GM13976 (cell line): ENCODE measurements at regions not wholly inside any gene's neighbourhood (a gene's known extent, or its start where the extent isn't known, plus 50 kb on each side); places are given as distances from the start of the nearest gene placed in this dataset.

Experiments used
- DNase-seq: peaks from one replicate; pipeline ENCODE4 v3.0.0; 2012; ENCODE audit warnings: low spot score
- in situ Hi-C: fragments of 300-500 bp; cut with MboI; formaldehyde crosslinking; loops from one replicate; pipeline ENCODE4 v1.12.0; 2022; ENCODE audit warnings: low sequenced_read_pairs, mixed read lengths, inconsistent platforms; ENCODE audit not compliant: unreplicated experiment
- TF ChIP-seq, protein P1 (sequence below): IDR thresholded peaks from 2 replicates; pipeline ENCODE4 v1.5.1; 2012; ENCODE audit warnings: borderline replicate concordance, mild to moderate bottlenecking; ENCODE audit not compliant: insufficient read depth; ENCODE audit errors: extremely low read depth, missing control alignments, control extremely low read depth

DNA sequence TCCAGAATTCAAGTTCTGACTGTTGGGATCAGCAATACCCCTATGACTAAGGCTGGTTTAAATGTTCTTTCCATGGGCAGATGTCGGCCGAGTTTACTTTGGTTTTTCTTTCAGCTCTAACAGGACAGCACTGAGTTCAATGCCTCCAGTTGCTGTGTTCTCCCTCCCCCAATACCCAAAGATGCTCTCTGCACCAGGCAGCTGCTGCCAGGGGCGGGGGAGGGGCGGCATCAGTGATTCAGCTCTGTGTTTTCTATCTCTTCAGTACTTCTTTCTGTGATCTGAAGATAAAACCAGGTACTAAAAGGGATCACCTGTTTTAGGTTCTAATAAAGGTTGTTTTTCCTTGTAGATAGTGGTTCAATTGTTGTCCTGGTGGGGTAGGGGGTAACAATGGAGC lies 576.7 kb upstream of the POT1 start:
- in situ Hi-C loops, result no loop called here
- TF ChIP-seq, protein P1, sequence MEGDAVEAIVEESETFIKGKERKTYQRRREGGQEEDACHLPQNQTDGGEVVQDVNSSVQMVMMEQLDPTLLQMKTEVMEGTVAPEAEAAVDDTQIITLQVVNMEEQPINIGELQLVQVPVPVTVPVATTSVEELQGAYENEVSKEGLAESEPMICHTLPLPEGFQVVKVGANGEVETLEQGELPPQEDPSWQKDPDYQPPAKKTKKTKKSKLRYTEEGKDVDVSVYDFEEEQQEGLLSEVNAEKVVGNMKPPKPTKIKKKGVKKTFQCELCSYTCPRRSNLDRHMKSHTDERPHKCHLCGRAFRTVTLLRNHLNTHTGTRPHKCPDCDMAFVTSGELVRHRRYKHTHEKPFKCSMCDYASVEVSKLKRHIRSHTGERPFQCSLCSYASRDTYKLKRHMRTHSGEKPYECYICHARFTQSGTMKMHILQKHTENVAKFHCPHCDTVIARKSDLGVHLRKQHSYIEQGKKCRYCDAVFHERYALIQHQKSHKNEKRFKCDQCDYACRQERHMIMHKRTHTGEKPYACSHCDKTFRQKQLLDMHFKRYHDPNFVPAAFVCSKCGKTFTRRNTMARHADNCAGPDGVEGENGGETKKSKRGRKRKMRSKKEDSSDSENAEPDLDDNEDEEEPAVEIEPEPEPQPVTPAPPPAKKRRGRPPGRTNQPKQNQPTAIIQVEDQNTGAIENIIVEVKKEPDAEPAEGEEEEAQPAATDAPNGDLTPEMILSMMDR, result no peak
- no peak for DNase-seq

DNA sequence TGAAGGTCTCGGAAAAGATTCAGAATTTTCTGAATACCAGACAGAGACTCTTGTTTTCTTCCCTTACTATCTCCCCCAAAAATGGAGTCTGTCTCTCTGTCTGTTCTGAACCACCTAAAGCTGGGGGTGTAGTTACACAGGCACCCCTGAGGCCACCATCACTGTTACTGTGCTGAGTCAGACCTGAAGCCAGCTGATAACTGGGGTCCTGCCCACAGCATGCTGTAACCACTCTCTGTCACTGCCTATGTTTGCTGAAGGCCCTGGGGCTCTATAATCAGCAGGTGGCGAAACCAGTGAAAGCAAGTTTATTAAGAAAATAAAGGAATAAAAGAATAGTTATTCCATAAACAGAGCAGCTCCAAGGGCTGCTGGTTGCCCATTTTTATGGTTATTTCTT lies 575.2 kb upstream of the POT1 start:
- no peak for DNase-seq
- in situ Hi-C loops, result no loop called here
- TF ChIP-seq, protein P1, result no peak

DNA sequence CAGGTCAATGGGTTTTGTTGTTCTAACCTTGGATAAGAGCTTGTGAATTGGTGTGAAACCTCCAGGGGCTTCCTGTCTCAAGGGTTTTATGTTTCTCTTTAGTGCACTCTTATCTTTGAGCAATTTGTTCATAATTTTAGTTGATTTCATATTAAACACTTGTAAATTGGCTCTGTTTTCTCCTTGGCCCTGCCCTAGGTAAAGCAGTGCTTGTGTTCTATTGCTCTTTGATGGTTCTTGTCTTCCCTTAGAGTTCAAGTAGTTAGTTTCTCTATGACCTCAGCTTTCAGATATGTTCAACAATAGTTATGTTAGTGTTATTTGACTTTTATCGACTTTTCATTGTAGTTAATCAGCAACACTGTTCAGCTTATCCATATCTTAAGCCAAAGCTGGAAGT lies 566.4 kb upstream of the POT1 start:
- no peak for DNase-seq
- TF ChIP-seq, protein P1, result no peak
- in situ Hi-C loops, result no loop called here

DNA sequence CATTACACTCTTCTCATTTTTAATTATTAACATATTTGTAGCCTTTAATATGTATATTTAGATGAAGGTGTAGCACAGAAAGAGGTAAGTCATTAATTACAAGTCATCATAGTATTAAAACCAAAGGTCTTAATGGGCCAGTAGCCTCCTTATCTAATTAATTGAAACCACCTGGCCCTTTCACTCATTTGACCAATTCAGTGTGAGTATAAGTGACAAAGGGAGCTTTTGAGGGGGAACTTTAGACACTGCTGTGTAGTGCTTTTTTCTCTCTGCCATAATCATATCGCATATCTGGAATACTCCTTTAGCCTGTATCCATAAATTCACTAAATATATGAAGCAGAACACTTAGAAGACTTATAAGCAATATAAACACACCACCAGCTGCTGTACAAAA lies 562.9 kb upstream of the POT1 start:
- TF ChIP-seq, protein P1, result no peak
- in situ Hi-C loops, result no loop called here
- no peak for DNase-seq

DNA sequence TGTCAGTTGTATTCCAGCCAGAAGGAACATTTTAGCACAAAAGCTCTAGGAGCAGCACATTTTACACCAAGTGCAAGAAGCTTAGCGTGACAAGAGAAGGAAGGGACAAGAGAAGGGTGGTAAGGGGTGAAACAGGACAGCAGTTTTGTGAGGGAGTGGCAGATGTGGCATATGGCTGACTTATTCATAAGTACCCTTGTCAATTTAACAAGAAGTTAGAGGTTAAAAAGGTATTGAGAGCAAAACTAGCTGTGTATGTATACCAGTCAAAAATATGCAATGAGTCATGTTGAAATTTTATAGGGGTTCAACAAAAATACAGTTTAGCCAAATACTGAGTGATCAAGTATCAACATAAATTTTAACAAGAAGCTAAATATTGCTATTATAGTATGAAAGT lies 561.5 kb upstream of the POT1 start:
- DNase-seq, result no peak
- in situ Hi-C loops, result no loop called here
- TF ChIP-seq, protein P1, result no peak

DNA sequence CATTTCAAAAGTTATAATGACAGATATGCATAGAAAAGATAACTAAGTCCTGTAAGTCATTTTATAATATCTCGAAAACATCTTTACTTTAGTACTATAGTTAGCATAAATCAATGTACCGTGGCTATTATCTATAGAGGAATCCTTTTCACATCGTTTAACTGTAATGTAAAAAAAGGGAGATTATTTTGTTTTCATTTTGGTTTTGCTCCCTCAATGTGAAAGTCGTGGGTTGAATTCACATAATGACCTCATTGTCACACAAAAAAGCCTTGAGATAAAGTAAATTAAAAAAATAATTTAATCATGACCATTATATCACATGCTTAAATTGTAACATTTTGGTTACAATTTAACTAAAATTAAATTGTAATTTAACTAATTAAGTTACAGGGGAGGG lies 560.5 kb upstream of the POT1 start:
- no peak for DNase-seq
- in situ Hi-C loops, result no loop called here
- TF ChIP-seq, protein P1, result no peak

DNA sequence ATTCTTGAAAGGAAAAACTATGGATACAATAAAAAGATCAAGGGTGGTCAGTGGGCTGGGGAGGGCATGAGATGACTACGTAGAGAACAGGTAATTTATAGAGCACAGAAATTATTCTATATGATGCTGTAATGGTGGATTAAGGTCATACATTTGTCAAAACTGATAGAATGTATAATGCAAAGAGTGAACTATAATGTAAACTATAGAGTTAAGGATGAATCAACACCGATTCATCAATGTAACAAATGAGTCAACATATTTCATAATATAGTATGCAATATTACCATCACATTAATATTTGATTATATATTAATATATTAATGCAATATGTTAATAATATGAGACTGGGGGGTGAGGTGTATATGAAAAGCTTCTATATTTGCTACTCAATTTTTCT lies 555.6 kb upstream of the POT1 start:
- in situ Hi-C loops, result no loop called here
- DNase-seq, result no peak
- TF ChIP-seq, protein P1, result no peak
